OCI-LY1 (cell line): ENCODE measurements at regions not wholly inside any gene's neighbourhood (a gene's known extent, or its start where the extent isn't known, plus 50 kb on each side); places are given as distances from the start of the nearest gene placed in this dataset.

Experiments
- EZH2 ChIP-seq: fragments of 200-600 bp; sonication (generic), shearing (Covaris generic); IDR thresholded peaks from 2 replicates; pipeline ENCODE4 v1.8.0; 2017; ENCODE audit warnings: borderline replicate concordance, mixed run types, mild to moderate bottlenecking, antibody characterized with exemption, low read length, moderate library complexity, mixed read lengths
- TF ChIP-seq, protein P1 (sequence below): fragments of 200-600 bp; sonication (generic), shearing (Covaris generic); IDR thresholded peaks from 2 replicates; pipeline ENCODE4 v1.5.1; 2017; ENCODE audit warnings: mild to moderate bottlenecking, antibody characterized with exemption, low read length, moderate library complexity, mixed read lengths

DNA sequence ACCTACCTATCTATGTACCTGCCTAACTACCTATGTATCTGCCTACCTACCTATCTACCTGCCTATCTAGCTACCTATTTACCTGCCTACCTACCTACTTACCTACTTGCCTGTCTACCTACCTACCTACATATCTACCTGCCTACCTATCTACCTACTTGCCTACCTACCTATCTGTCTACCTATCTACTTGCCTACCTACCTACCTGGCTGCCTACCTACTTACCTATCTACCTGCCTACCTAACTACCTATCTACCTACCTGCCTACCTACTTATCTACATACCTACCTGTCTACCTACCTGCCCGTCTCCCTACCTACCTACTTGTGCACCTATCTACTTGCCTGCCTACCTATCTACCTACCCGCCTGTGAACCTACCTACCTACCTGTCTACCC lies 68.7 kb upstream of the NPTX2 start:
- TF ChIP-seq, protein P1, sequence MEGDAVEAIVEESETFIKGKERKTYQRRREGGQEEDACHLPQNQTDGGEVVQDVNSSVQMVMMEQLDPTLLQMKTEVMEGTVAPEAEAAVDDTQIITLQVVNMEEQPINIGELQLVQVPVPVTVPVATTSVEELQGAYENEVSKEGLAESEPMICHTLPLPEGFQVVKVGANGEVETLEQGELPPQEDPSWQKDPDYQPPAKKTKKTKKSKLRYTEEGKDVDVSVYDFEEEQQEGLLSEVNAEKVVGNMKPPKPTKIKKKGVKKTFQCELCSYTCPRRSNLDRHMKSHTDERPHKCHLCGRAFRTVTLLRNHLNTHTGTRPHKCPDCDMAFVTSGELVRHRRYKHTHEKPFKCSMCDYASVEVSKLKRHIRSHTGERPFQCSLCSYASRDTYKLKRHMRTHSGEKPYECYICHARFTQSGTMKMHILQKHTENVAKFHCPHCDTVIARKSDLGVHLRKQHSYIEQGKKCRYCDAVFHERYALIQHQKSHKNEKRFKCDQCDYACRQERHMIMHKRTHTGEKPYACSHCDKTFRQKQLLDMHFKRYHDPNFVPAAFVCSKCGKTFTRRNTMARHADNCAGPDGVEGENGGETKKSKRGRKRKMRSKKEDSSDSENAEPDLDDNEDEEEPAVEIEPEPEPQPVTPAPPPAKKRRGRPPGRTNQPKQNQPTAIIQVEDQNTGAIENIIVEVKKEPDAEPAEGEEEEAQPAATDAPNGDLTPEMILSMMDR = no peak
- TF ChIP-seq EZH2 = no peak
